ENCODE measurements at regions not wholly inside any gene's neighbourhood (a gene's known extent, or its start where the extent isn't known, plus 50 kb on each side); places are given as distances from the start of the nearest gene placed in this dataset.

DNA sequence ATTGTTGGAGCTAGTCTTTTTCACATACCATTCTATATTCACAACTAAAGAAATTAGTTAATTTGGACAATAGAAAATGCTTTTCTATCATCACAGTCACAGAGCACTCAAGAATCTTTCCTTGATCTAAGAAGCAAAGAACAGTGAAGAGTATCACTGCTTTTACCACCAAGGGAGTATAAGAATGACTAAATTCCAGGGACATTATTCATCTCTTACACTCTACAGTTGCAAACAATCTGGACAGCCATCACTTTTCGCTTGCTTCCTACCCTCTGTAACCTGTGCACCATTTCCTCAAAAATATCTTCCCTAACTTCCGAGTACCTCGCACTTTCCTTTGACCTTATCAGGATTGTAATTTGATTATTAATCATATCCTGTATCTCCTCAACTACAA is 359.5 kb upstream of the TMCO5A start:
- TF ChIP-seq, protein P1, sequence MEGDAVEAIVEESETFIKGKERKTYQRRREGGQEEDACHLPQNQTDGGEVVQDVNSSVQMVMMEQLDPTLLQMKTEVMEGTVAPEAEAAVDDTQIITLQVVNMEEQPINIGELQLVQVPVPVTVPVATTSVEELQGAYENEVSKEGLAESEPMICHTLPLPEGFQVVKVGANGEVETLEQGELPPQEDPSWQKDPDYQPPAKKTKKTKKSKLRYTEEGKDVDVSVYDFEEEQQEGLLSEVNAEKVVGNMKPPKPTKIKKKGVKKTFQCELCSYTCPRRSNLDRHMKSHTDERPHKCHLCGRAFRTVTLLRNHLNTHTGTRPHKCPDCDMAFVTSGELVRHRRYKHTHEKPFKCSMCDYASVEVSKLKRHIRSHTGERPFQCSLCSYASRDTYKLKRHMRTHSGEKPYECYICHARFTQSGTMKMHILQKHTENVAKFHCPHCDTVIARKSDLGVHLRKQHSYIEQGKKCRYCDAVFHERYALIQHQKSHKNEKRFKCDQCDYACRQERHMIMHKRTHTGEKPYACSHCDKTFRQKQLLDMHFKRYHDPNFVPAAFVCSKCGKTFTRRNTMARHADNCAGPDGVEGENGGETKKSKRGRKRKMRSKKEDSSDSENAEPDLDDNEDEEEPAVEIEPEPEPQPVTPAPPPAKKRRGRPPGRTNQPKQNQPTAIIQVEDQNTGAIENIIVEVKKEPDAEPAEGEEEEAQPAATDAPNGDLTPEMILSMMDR (IDR thresholded peaks at IDR 0.05): no peak
- TF ChIP-seq POLR2A (IDR thresholded peaks at IDR 0.05): no peak
